Activated naive CD8-positive, alpha-beta T cell treated with anti-CD3 and anti-CD28 coated beads, Interleukin-2, amount 50 U/mL, for 24 hours (primary cell): ENCODE measurements at regions not wholly inside any gene's neighbourhood (a gene's known extent, or its start where the extent isn't known, plus 50 kb on each side); places are given as distances from the start of the nearest gene placed in this dataset.

Experiments used
- ATAC-seq: fragments of 150-1000 bp; cut with Tn5 transposase; one replicate; pipeline ENCODE4 v1.10.0; 2021
- DNase-seq: peaks from one replicate; pipeline ENCODE4 v3.0.0; 2021
- H3K27ac Mint-ChIP-seq: one replicate; pipeline ENCODE4 v1.8.0; 2021; ENCODE audit warnings: mild to moderate bottlenecking, mixed read lengths
- H3K27me3 Mint-ChIP-seq: one replicate; pipeline ENCODE4 v1.8.0; 2021; ENCODE audit warnings: mixed read lengths
- H3K36me3 Mint-ChIP-seq: one replicate; pipeline ENCODE4 v1.8.0; 2021; ENCODE audit warnings: low read depth, mixed read lengths
- H3K4me1 Mint-ChIP-seq: one replicate; pipeline ENCODE4 v1.8.0; 2021; ENCODE audit warnings: mixed read lengths
- H3K4me3 Mint-ChIP-seq: one replicate; pipeline ENCODE4 v1.8.0; 2021; ENCODE audit warnings: mild to moderate bottlenecking, moderate library complexity, mixed read lengths
- H3K9me3 Mint-ChIP-seq: one replicate; pipeline ENCODE4 v1.8.0; 2021; ENCODE audit warnings: mixed read lengths

DNA sequence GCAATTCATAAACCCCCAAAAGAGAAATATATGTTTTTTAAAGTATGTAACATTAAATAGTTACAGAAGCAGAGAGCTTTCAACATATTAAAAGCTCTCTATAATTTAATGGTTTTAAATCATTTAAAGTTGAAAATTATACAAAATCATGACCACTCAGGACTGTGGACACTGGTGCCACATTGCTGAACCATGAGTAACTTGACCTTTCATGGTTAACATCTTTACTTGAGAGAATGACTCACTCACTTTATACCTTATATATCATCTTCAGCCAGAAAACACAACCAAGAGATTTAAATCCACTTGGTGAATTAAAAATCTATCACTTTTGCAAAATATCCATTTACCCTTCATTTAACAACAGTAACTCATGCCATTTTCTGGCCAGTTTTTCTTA is 584.3 kb upstream of the SMIM31 start:
- DNase-seq = no peak

DNA sequence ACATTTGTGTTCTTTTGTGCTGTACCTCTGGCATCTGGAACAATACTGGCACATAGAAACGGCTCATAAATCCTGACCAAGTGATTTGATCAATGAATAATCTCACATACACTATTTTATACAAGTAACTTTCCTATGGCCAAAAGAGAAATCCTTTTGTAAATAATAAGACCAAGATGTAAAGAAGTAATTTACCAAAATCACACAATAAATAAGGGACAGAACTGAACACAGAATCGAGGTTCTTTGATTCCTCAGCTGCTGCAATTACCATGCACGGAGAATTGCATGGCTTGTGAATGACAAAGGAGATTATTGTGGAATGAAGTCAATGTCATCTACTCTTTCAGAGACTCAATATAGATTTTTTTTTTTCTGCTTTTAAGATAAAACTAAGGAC is 576.8 kb upstream of the SMIM31 start:
- ATAC-seq (no peak), DNase-seq (no peak)
- no peaks in the 10 kb centered on the region for H3K4me1 Mint-ChIP-seq
- H3K27ac Mint-ChIP-seq = no peak overlapping the region
- H3K36me3 Mint-ChIP-seq = no peaks in the 10 kb centered on the region
- no peak overlapping the region for H3K4me3 Mint-ChIP-seq
- H3K9me3 Mint-ChIP-seq = no peaks in the 10 kb centered on the region
- H3K27me3 Mint-ChIP-seq = no peaks in the 10 kb centered on the region

More for the DNA sequence above, 584.3 kb upstream of the SMIM31 start:
- peaks cover 3% of the 10 kb centered on the region for H3K9me3 Mint-ChIP-seq
- no peaks in the 10 kb centered on the region for H3K27me3 Mint-ChIP-seq
- ATAC-seq = no peak
- H3K4me3 Mint-ChIP-seq = no peak overlapping the region
- no peaks in the 10 kb centered on the region for H3K36me3 Mint-ChIP-seq
- H3K27ac Mint-ChIP-seq = no peak overlapping the region
- H3K4me1 Mint-ChIP-seq = no peaks in the 10 kb centered on the region

DNA sequence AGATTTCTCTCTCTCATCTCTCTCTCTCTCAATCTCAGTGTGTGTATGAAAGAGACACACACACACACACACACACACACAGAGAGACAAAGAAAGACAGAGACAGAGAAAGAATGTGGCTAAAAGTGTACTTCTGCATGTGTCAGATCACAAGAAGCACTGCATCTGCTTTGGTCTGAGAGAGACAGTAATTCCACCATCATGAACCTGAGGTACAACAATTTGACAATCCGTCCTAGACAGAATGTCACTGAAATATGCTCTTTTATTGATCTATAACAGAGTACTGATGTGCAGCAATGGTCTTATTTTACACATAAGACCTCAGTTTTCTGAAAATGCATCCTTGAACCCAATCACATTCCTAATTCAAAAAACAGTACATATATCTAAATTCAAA is 576.2 kb upstream of the SMIM31 start:
- H3K27ac Mint-ChIP-seq = no peak overlapping the region
- H3K4me3 Mint-ChIP-seq = no peak overlapping the region
- H3K9me3 Mint-ChIP-seq = no peaks in the 10 kb centered on the region
- DNase-seq (no peak), ATAC-seq (no peak)
- H3K4me1 Mint-ChIP-seq = no peaks in the 10 kb centered on the region
- H3K36me3 Mint-ChIP-seq = no peaks in the 10 kb centered on the region
- no peaks in the 10 kb centered on the region for H3K27me3 Mint-ChIP-seq

DNA sequence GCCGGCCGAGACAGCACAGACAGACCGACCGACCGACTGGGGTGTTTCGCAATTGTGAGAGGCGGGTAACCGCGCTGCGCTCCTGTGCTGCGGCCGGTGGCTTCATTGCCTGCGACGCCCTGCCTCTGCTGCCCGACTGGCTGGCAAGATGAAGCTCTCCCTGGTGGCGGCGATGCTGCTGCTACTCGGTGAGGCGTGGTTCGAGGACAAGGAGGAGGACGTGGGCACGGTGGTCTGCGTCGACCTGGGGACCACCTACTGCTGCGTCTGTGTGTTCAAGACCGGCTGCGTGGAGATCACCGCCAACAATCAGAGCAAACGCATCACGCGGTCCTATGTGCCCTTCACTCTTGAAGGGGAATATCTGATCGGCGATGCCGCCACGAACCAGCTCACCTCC is 565.7 kb upstream of the SMIM31 start:
- Mint-ChIP-seq H3K36me3 (no peaks in the 10 kb centered on the region), H3K27ac (no peak overlapping the region), H3K27me3 (no peaks in the 10 kb centered on the region), H3K4me3 (no peak overlapping the region), H3K4me1 (no peaks in the 10 kb centered on the region), H3K9me3 (no peaks in the 10 kb centered on the region)
- DNase-seq (no peak), ATAC-seq (no peak)

DNA sequence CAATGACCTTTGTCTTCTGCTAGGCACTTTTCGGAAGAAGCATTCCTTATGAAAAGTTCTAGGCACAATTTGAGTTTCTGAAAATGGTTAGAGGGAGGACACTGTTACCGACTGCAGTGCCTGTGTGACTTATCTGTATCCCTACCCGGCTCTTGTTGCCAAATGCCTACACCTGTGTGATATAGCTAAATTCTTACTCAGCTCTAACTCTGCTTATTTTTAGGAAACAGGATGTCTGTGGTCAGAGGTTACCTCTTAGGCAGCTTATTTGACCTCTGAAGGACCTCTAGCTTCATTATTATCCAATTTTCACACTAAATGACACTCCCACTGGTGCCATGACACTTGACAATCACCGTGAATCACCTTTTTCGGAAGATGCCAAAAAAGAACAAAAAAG is 561.1 kb upstream of the SMIM31 start:
- ATAC-seq = no peak
- no peak for DNase-seq
- Mint-ChIP-seq H3K27ac (no peak overlapping the region), H3K9me3 (no peaks in the 10 kb centered on the region), H3K4me3 (no peak overlapping the region), H3K27me3 (no peaks in the 10 kb centered on the region), H3K36me3 (no peaks in the 10 kb centered on the region), H3K4me1 (no peaks in the 10 kb centered on the region)

DNA sequence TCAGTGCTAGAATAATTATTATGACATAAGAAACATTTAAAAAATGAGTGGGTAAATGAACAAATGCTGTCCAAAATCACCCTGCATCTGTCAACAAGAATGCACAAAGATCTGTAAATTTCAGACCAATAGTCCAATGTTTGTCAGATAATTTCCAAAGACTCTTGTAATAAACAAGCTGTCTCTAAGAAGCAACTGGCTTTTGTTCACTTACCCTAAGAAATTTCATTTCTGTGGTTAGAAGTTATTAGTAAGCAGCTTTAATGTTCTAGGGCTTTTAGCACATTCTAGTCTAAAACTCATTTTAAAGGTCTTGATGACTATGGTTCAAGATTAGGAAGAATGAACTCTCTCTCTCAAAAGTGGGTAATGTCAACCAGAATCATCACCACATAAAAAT is 560.3 kb upstream of the SMIM31 start:
- Mint-ChIP-seq H3K27ac (no peak overlapping the region), H3K9me3 (no peaks in the 10 kb centered on the region), H3K4me3 (no peak overlapping the region), H3K36me3 (no peaks in the 10 kb centered on the region), H3K4me1 (no peaks in the 10 kb centered on the region), H3K27me3 (no peaks in the 10 kb centered on the region)
- ATAC-seq (no peak), DNase-seq (no peak)

DNA sequence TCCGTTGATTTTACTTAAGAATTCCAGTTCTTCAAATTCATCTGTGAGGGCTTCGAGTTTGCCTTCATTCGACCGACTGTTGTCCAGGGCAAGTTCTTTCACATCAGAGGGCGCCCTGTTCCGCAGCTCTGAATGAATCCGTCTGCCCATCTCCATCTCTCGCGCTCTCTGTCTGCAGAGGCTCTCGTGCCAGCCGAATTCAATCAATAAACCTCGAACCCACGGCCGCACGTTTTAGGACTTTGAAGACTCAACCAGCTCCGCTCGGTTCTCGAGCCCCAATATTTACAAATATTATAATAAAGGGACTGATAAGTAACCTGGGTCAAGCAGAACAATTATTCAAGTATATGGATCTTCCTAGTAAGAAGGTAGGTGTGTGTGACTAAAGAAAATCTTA is 556.4 kb upstream of the SMIM31 start:
- no peaks in the 10 kb centered on the region for H3K9me3 Mint-ChIP-seq
- H3K27me3 Mint-ChIP-seq = no peaks in the 10 kb centered on the region
- H3K4me1 Mint-ChIP-seq = no peaks in the 10 kb centered on the region
- no peak overlapping the region for H3K4me3 Mint-ChIP-seq
- no peaks in the 10 kb centered on the region for H3K36me3 Mint-ChIP-seq
- ATAC-seq = no peak
- no peak overlapping the region for H3K27ac Mint-ChIP-seq
- DNase-seq = no peak

DNA sequence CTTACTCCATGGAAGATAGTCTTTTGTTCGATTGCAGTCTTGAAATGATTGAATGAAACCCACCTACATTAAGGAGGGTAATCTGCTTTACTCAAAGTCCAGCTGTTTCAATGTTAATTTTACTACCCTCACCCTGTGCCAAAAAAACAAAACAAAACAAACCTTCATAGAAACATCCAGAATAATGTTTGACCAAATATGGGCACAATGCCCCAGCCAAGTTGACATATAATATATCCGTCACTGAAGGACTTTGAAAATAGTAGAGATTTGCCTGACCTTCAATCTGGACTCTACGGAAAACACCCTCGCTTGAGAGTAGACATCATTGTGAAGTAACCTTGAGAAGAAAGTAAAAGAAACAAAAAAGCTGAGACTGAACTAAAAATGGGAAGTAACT is 550.5 kb upstream of the SMIM31 start:
- Mint-ChIP-seq H3K9me3 (no peaks in the 10 kb centered on the region), H3K4me3 (no peak overlapping the region), H3K27ac (no peak overlapping the region), H3K27me3 (no peaks in the 10 kb centered on the region), H3K36me3 (no peaks in the 10 kb centered on the region), H3K4me1 (no peaks in the 10 kb centered on the region)
- DNase-seq = no peak
- no peak for ATAC-seq

DNA sequence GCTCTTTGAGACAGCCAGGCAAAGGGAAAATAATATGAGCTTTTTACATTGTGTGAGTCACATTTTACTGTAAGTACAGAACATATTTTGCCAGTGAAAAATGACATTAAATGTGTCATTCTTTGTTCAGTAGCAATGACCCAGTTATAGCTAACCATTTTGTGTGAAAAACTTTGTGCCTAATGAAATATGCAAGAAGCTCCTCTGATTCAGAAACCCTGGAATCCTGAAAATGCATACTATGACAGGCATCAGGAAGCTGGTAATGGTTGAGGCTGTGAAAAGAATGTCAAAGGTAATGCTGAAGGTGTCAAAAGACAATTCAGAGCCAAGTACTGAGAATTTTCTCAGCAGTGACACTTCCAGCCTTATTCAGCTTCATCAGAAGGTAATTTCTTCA is 549.5 kb upstream of the SMIM31 start:
- no peaks in the 10 kb centered on the region for H3K4me1 Mint-ChIP-seq
- peaks cover 4% of the 10 kb centered on the region for H3K9me3 Mint-ChIP-seq
- DNase-seq (no peak), ATAC-seq (no peak)
- no peak overlapping the region for H3K27ac Mint-ChIP-seq
- no peak overlapping the region for H3K4me3 Mint-ChIP-seq
- H3K27me3 Mint-ChIP-seq = no peaks in the 10 kb centered on the region
- no peaks in the 10 kb centered on the region for H3K36me3 Mint-ChIP-seq

DNA sequence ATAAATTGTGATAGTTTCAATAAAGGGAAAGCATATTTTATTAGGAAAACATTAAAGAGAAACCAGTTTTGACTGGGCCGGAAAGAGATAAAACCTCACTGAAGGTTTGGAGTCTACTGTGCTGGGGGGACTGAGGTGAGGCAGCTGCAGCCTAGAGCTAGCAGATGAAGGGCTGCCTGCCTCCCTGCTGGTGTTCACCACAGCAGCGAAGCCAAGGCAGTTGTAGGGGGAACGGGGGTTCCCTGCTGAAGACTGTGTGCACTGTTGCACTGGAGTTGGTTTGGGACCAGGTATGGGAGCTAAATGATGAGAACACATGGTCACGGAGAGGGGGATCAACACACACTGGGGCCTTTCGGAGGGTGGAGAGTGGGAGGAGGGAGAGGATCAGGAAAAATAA is 546.5 kb upstream of the SMIM31 start:
- Mint-ChIP-seq H3K9me3 (peaks cover 4% of the 10 kb centered on the region), H3K27me3 (no peaks in the 10 kb centered on the region), H3K36me3 (no peaks in the 10 kb centered on the region), H3K4me1 (no peaks in the 10 kb centered on the region), H3K27ac (no peak overlapping the region), H3K4me3 (no peak overlapping the region)
- DNase-seq (no peak), ATAC-seq (no peak)

DNA sequence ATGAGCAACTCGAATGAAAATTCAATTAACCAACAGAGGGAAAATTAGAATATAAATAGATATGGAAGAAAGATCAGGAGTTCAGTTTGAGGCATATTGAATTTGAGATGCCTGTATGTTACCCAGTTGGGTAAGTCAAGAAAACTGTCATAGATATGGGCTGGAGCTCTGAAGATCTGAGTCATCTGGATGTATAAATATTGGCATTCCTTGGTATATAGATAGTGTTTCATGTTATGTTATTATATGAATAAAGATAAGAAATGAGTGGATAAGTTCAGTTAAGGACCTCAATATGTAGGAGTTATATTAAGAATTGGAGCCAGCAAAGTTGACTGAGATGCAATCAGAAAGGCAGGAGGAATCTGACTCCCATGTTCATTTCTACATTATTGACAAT is 543.6 kb upstream of the SMIM31 start:
- H3K4me3 Mint-ChIP-seq = no peak overlapping the region
- no peak for DNase-seq

DNA sequence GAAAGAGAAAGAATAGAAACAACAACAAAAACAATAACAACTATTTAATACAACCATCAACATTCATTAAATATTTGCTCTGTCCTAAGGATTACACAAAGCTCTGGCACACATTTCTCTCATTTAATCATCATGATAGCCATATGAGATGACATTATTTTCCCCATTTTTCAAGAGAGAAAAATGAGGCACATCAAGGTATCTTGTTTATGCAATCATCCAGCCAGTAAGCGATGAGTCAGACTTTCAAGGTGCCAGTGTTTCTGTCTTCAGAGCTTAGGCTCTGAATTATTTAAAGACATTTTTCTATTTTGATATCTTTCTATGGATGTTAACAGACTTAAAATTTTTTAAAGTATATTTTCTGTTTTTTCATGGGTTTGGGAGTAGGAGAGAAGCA is 541.8 kb upstream of the SMIM31 start:
- no peak for DNase-seq
- no peak overlapping the region for H3K4me3 Mint-ChIP-seq
- no peak overlapping the region for H3K27ac Mint-ChIP-seq
- H3K27me3 Mint-ChIP-seq = no peaks in the 10 kb centered on the region
- ATAC-seq = no peak
- H3K36me3 Mint-ChIP-seq = no peaks in the 10 kb centered on the region
- no peaks in the 10 kb centered on the region for H3K4me1 Mint-ChIP-seq
- peaks cover 4% of the 10 kb centered on the region for H3K9me3 Mint-ChIP-seq

More for the DNA sequence above, 543.6 kb upstream of the SMIM31 start:
- Mint-ChIP-seq H3K9me3 (peaks cover 4% of the 10 kb centered on the region), H3K36me3 (no peaks in the 10 kb centered on the region), H3K27ac (no peak overlapping the region), H3K4me1 (no peaks in the 10 kb centered on the region), H3K27me3 (no peaks in the 10 kb centered on the region)
- no peak for ATAC-seq

DNA sequence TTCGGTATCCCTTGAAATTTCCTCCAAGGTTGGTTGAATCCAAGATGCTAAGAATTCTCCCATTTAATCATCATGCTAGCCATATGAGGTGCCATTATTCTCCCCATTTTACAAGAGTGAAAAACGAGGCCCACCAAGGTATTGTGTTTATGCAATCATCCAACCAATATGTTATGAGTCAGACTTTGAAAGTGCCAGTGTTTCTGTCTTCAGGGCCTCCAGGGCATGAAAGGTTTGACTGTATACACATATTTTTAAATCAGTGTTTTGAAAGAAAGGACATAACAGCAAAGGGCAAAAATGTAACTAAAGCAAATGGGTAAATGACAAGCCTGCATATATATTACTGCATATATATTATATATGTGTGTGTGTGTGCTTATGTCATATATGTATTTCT is 541.2 kb upstream of the SMIM31 start:
- H3K4me3 Mint-ChIP-seq = no peak overlapping the region
- no peak for ATAC-seq
- no peak overlapping the region for H3K27ac Mint-ChIP-seq
- H3K9me3 Mint-ChIP-seq = peaks cover 4% of the 10 kb centered on the region
- H3K36me3 Mint-ChIP-seq = no peaks in the 10 kb centered on the region
- H3K27me3 Mint-ChIP-seq = no peaks in the 10 kb centered on the region
- no peaks in the 10 kb centered on the region for H3K4me1 Mint-ChIP-seq
- no peak for DNase-seq

DNA sequence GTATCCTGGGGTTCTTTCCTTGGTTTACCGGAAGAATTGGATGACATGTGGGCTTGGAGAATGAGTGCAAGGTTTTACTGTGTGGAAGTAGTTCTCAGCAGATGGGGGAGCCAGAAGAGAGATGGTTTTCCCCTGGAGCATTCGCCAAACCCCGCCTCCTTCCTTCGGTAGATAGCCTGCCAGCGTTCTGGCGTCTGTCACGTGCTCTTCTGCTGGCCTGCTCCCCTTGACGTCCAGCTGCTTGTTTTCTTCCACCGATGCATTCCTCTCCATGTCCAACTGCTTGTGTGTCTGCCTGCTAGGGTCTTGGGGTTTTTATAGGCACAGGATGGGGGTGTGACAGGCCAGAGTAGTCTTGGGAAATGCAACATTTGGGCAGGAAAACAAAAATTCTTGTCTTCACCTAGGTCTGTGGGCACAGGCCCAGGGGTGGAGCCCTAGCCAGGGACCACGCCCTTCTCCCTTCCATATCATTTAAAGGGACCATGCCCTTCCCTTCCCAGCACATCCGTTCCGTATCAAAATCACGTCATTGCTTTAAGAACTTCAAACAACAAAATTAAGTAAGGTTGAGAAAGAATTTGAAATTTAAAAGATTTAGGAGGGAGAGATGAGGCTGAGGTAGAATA is 538.7 kb upstream of the SMIM31 start:
- DNase-seq (no peak), ATAC-seq (no peak)
- Mint-ChIP-seq H3K9me3 (peaks cover 16% of the 10 kb centered on the region), H3K27me3 (no peaks in the 10 kb centered on the region), H3K4me1 (no peaks in the 10 kb centered on the region), H3K27ac (no peak overlapping the region), H3K36me3 (no peaks in the 10 kb centered on the region), H3K4me3 (no peak overlapping the region)

DNA sequence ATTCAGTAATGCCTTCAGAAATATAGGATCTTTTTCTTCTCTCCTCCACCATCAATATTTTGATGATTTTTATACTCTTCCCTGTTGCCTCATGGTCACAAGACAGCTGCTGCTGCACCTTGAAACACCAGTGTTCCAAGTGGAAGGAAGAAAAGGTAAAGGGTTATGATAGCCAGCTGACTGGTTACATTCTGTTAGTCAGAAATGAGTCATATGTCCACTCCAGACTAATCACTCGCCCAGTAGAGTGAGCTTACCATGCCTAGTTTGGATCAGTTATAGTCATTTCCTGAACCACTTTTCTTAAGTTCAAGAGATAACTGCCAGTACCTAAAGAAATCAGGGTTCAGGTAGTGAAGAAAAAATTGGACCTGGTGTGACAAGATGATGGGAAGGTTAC is 532.3 kb upstream of the SMIM31 start:
- no peaks in the 10 kb centered on the region for H3K27me3 Mint-ChIP-seq
- ATAC-seq (no peak), DNase-seq (no peak)
- H3K4me3 Mint-ChIP-seq = no peak overlapping the region
- H3K27ac Mint-ChIP-seq = no peak overlapping the region
- no peaks in the 10 kb centered on the region for H3K4me1 Mint-ChIP-seq
- no peaks in the 10 kb centered on the region for H3K36me3 Mint-ChIP-seq
- peaks cover 16% of the 10 kb centered on the region for H3K9me3 Mint-ChIP-seq

DNA sequence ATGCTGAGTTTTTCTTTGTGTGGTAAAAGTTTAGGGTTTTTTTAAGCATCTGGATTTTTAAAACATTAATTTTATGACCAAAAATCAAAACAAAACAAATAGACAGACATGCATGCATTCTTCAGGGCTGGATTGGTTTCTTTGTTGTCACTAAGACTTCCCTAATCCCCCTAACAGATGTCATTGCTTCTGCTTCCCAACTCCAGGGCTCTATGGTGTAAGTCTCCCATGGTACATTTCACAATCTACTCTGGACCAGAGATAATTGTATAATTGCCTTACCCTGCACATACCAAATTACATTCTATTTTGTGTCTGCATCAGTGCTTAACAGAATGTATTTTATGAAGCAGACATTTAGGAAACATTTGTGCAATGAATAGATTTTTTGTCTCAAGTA is 529.1 kb upstream of the SMIM31 start:
- Mint-ChIP-seq H3K27ac (no peak overlapping the region), H3K4me3 (no peak overlapping the region), H3K9me3 (peaks cover under 1% of the 10 kb centered on the region), H3K36me3 (no peaks in the 10 kb centered on the region), H3K4me1 (no peaks in the 10 kb centered on the region), H3K27me3 (no peaks in the 10 kb centered on the region)
- no peak for ATAC-seq
- DNase-seq = no peak
